ENCODE measurements at regions not wholly inside any gene's neighbourhood (a gene's known extent, or its start where the extent isn't known, plus 50 kb on each side); places are given as distances from the start of the nearest gene placed in this dataset.

- Mint-ChIP-seq H3K4me3 (no peak overlapping the region), H3K27me3 (peaks cover 51% of the 10 kb centered on the region), H3K9me3 (no peaks in the 10 kb centered on the region), H3K4me1 (peaks cover 3% of the 10 kb centered on the region), H3K27ac (no peak overlapping the region), H3K36me3 (no peaks in the 10 kb centered on the region)
- CTCF ChIA-PET, result no interaction called here
- no peak for DNase-seq
Observed at GRCh38 chr10:3346851-3347250, 174.3 kb upstream of the PITRM1 start.

- no peaks in the 10 kb centered on the region for H3K36me3 Mint-ChIP-seq
- no peaks in the 10 kb centered on the region for H3K4me1 Mint-ChIP-seq
- H3K27me3 Mint-ChIP-seq, result peaks cover 36% of the 10 kb centered on the region
- H3K4me3 Mint-ChIP-seq, result no peak overlapping the region
- H3K27ac Mint-ChIP-seq, result no peak overlapping the region
- H3K9me3 Mint-ChIP-seq, result no peaks in the 10 kb centered on the region
- CTCF ChIA-PET, result no interaction called here
- no peak for DNase-seq
Observed at GRCh38 chr10:3342771-3343170, 170.2 kb upstream of the PITRM1 start.

GRCh38 chr10:3340127-3340730 lies 167.6 kb upstream of the PITRM1 start:
- H3K4me1 Mint-ChIP-seq, result no peaks in the 10 kb centered on the region
- no peaks in the 10 kb centered on the region for H3K36me3 Mint-ChIP-seq
- H3K9me3 Mint-ChIP-seq, result no peaks in the 10 kb centered on the region
- H3K4me3 Mint-ChIP-seq, result no peak overlapping the region
- no peak for DNase-seq
- no peak overlapping the region for H3K27ac Mint-ChIP-seq
- CTCF ChIA-PET, result no interaction called here
- peaks cover 19% of the 10 kb centered on the region for H3K27me3 Mint-ChIP-seq

- H3K4me3 Mint-ChIP-seq, result no peak overlapping the region
- CTCF ChIA-PET, result no interaction called here
- H3K9me3 Mint-ChIP-seq, result no peaks in the 10 kb centered on the region
- no peak overlapping the region for H3K27ac Mint-ChIP-seq
- no peak for DNase-seq
- H3K27me3 Mint-ChIP-seq, result peaks cover 12% of the 10 kb centered on the region
- H3K4me1 Mint-ChIP-seq, result no peaks in the 10 kb centered on the region
- no peaks in the 10 kb centered on the region for H3K36me3 Mint-ChIP-seq
Observed at GRCh38 chr10:3339531-3339950, 167.0 kb upstream of the PITRM1 start.

GRCh38 chr10:3339121-3339520 lies 166.5 kb upstream of the PITRM1 start:
- CTCF ChIA-PET, result no interaction called here
- Mint-ChIP-seq H3K9me3 (no peaks in the 10 kb centered on the region), H3K36me3 (no peaks in the 10 kb centered on the region), H3K4me1 (no peaks in the 10 kb centered on the region), H3K27ac (no peak overlapping the region), H3K27me3 (peaks cover 9% of the 10 kb centered on the region), H3K4me3 (no peak overlapping the region)
- DNase-seq, result no peak

GRCh38 chr10:3337741-3338140 lies 165.2 kb upstream of the PITRM1 start:
- peaks cover 9% of the 10 kb centered on the region for H3K27me3 Mint-ChIP-seq
- no peaks in the 10 kb centered on the region for H3K4me1 Mint-ChIP-seq
- DNase-seq, result no peak
- no peak overlapping the region for H3K4me3 Mint-ChIP-seq
- H3K9me3 Mint-ChIP-seq, result no peaks in the 10 kb centered on the region
- CTCF ChIA-PET, result no interaction called here
- H3K27ac Mint-ChIP-seq, result no peak overlapping the region
- no peaks in the 10 kb centered on the region for H3K36me3 Mint-ChIP-seq

GRCh38 chr10:3336673-3337293 lies 164.2 kb upstream of the PITRM1 start:
- Mint-ChIP-seq H3K4me1 (no peaks in the 10 kb centered on the region), H3K9me3 (no peaks in the 10 kb centered on the region), H3K36me3 (no peaks in the 10 kb centered on the region), H3K27ac (no peak overlapping the region), H3K4me3 (no peak overlapping the region), H3K27me3 (peaks cover 12% of the 10 kb centered on the region)
- CTCF ChIA-PET, result no interaction called here
- DNase-seq, result no peak

GRCh38 chr10:3333426-3333825 lies 160.8 kb upstream of the PITRM1 start:
- H3K4me3 Mint-ChIP-seq, result no peak overlapping the region
- DNase-seq, result no peak
- H3K27me3 Mint-ChIP-seq, result peaks cover 12% of the 10 kb centered on the region
- no peak overlapping the region for H3K27ac Mint-ChIP-seq
- H3K9me3 Mint-ChIP-seq, result no peaks in the 10 kb centered on the region
- no peaks in the 10 kb centered on the region for H3K36me3 Mint-ChIP-seq
- CTCF ChIA-PET, result no interaction called here
- no peaks in the 10 kb centered on the region for H3K4me1 Mint-ChIP-seq

GRCh38 chr10:3331690-3332230 lies 159.2 kb upstream of the PITRM1 start:
- no peak for DNase-seq
- Mint-ChIP-seq H3K9me3 (no peaks in the 10 kb centered on the region), H3K4me3 (no peak overlapping the region), H3K27me3 (peaks cover 12% of the 10 kb centered on the region), H3K27ac (no peak overlapping the region), H3K4me1 (no peaks in the 10 kb centered on the region), H3K36me3 (no peaks in the 10 kb centered on the region)
- CTCF ChIA-PET, result interaction anchor here (0.7 kb wide), 1 partner anchor 54 kb away, joined by 3 read pairs; no protein-coding TSS in a partner anchor

- DNase-seq, result no peak
Observed at GRCh38 chr10:3331187-3331586, 158.6 kb upstream of the PITRM1 start.

GRCh38 chr10:3330663-3331062 lies 158.1 kb upstream of the PITRM1 start:
- no peaks in the 10 kb centered on the region for H3K36me3 Mint-ChIP-seq
- no peak for DNase-seq

More at GRCh38 chr10:3331187-3331586, 158.6 kb upstream of the PITRM1 start:
- no peak overlapping the region for H3K4me3 Mint-ChIP-seq
- H3K4me1 Mint-ChIP-seq, result no peaks in the 10 kb centered on the region
- no peak overlapping the region for H3K27ac Mint-ChIP-seq
- no peaks in the 10 kb centered on the region for H3K9me3 Mint-ChIP-seq
- CTCF ChIA-PET, result no interaction called here
- no peaks in the 10 kb centered on the region for H3K36me3 Mint-ChIP-seq
- peaks cover 12% of the 10 kb centered on the region for H3K27me3 Mint-ChIP-seq

GRCh38 chr10:3325954-3326750 lies 153.6 kb upstream of the PITRM1 start:
- Mint-ChIP-seq H3K4me3 (no peak overlapping the region), H3K9me3 (no peaks in the 10 kb centered on the region), H3K4me1 (no peaks in the 10 kb centered on the region), H3K27ac (no peak overlapping the region), H3K27me3 (peaks cover 8% of the 10 kb centered on the region), H3K36me3 (no peaks in the 10 kb centered on the region)
- DNase-seq, result no peak
- CTCF ChIA-PET, result interaction anchor here (0.6 kb wide), 1 partner anchor 432 kb away, joined by 3 read pairs; no protein-coding TSS in a partner anchor

More at GRCh38 chr10:3330663-3331062, 158.1 kb upstream of the PITRM1 start:
- Mint-ChIP-seq H3K9me3 (no peaks in the 10 kb centered on the region), H3K27me3 (peaks cover 12% of the 10 kb centered on the region), H3K4me1 (no peaks in the 10 kb centered on the region), H3K27ac (no peak overlapping the region), H3K4me3 (no peak overlapping the region)
- CTCF ChIA-PET, result no interaction called here

GRCh38 chr10:3324612-3325038 lies 152.0 kb upstream of the PITRM1 start:
- CTCF ChIA-PET, result no interaction called here

GRCh38 chr10:3323865-3324498 lies 151.4 kb upstream of the PITRM1 start:
- H3K27ac Mint-ChIP-seq, result no peak overlapping the region
- no peak for DNase-seq
- H3K4me1 Mint-ChIP-seq, result peaks cover 2% of the 10 kb centered on the region
- CTCF ChIA-PET, result no interaction called here
- peaks cover 11% of the 10 kb centered on the region for H3K27me3 Mint-ChIP-seq
- peaks cover 2% of the 10 kb centered on the region for H3K9me3 Mint-ChIP-seq
- no peak overlapping the region for H3K4me3 Mint-ChIP-seq
- H3K36me3 Mint-ChIP-seq, result no peaks in the 10 kb centered on the region

More at GRCh38 chr10:3324612-3325038, 152.0 kb upstream of the PITRM1 start:
- Mint-ChIP-seq H3K4me1 (no peaks in the 10 kb centered on the region), H3K36me3 (no peaks in the 10 kb centered on the region), H3K9me3 (no peaks in the 10 kb centered on the region), H3K4me3 (no peak overlapping the region), H3K27ac (no peak overlapping the region), H3K27me3 (peaks cover 11% of the 10 kb centered on the region)
- DNase-seq, result no peak

Data from activated naive CD4-positive, alpha-beta T cell treated with anti-CD3 and anti-CD28 coated beads, Interleukin-2, amount 10 ng/mL, durations not matched to agents 7 days and 5 days (primary cell).